ENCODE measurements at regions not wholly inside any gene's neighbourhood (a gene's known extent, or its start where the extent isn't known, plus 50 kb on each side); places are given as distances from the start of the nearest gene placed in this dataset.

DNA sequence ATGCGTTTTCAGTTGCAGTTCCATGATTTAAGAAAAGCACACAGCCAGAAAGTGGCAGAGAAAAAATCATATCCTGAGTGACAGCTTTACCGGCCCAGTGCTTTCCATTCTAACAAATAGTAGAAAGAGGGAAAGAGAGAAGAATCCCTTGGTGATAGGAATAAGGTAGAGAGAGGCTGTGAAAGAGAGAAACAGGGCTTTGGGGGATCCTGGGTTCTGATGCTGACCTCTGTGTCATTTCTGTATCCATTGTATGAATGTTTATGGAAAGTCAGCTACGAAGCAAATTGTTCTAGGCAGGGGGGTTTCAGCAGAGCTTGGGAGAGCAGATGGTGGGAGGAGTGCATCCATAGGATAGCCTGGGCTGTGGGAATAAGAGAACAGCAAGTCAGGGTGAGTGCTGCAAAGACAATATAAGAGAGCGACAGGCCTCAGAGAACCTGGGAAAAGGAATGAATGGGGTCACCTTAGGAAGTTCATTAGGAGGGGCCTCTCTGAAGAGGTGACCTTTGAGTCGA, 203.4 kb upstream of the TNP1 start:
- Histone ChIP-seq H3K4me3 (ENCODE audit: low read depth, low read length, poor library complexity, severe bottlenecking) (no peak overlapping the region), H3K36me3 (ENCODE audit: insufficient read depth, low read length) (no peaks in the 10 kb centered on the region), H2AFZ (ENCODE audit: low read length) (no peak overlapping the region), H3K79me2 (ENCODE audit: insufficient read depth, low read depth, low read length) (no peaks in the 10 kb centered on the region), H3K4me2 (ENCODE audit: low read length) (no peak overlapping the region), H3K27ac (ENCODE audit: low read depth, low read length, poor library complexity, severe bottlenecking) (no peak overlapping the region), H4K20me1 (ENCODE audit: insufficient read depth, low read length) (no peaks in the 10 kb centered on the region), H3K4me1 (ENCODE audit: insufficient read depth, low read length, poor library complexity, severe bottlenecking) (no peaks in the 10 kb centered on the region), H3K9me3 (ENCODE audit: low read length) (no peaks in the 10 kb centered on the region), H3K9me2 (ENCODE audit: insufficient read depth, low read length) (no peaks in the 10 kb centered on the region)
- POLR2A ChIA-PET = no interaction called here
- intact Hi-C loops (cut with micrococcal nuclease; ENCODE audit: unreplicated experiment) = no loop called here
- CTCF ChIA-PET (ENCODE audit: unreplicated experiment) = no interaction called here
- no TSS peak for BruUV-seq (replicated peaks)
- DNase-seq (ENCODE audit: low spot score) = no peak
- TF ChIP-seq, protein P1, sequence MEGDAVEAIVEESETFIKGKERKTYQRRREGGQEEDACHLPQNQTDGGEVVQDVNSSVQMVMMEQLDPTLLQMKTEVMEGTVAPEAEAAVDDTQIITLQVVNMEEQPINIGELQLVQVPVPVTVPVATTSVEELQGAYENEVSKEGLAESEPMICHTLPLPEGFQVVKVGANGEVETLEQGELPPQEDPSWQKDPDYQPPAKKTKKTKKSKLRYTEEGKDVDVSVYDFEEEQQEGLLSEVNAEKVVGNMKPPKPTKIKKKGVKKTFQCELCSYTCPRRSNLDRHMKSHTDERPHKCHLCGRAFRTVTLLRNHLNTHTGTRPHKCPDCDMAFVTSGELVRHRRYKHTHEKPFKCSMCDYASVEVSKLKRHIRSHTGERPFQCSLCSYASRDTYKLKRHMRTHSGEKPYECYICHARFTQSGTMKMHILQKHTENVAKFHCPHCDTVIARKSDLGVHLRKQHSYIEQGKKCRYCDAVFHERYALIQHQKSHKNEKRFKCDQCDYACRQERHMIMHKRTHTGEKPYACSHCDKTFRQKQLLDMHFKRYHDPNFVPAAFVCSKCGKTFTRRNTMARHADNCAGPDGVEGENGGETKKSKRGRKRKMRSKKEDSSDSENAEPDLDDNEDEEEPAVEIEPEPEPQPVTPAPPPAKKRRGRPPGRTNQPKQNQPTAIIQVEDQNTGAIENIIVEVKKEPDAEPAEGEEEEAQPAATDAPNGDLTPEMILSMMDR (conservative IDR thresholded peaks at IDR 0.05; ENCODE audit: low read length) = no peak
- TF ChIP-seq EZH2phosphoT487 (IDR thresholded peaks at IDR 0.05; ENCODE audit: borderline replicate concordance, low read depth, low read length) = no peak

DNA sequence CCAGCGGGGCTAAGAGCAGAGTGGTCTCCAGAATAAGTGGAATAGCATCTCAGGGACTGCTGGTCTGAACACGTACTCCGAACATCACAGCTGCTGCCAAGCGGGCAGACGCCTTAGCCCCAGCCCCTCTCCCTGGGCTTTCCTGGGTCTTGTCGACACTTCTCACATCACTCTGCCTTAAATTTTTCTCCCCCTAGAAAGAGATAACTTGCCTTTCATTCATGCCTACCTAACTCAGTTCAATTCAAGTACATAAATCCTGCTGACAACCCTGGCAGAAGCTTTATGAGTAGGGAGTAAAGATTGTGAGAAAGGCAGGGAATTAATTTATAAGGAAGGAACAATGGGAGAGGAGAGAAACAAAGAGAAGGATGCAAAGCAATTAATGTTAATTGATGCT, 202.9 kb upstream of the TNP1 start:
- Histone ChIP-seq H3K4me1 (ENCODE audit: insufficient read depth, low read length, poor library complexity, severe bottlenecking) (no peaks in the 10 kb centered on the region), H3K4me3 (ENCODE audit: low read depth, low read length, poor library complexity, severe bottlenecking) (no peak overlapping the region), H3K9me2 (ENCODE audit: insufficient read depth, low read length) (no peaks in the 10 kb centered on the region), H3K79me2 (ENCODE audit: insufficient read depth, low read depth, low read length) (no peaks in the 10 kb centered on the region), H3K27ac (ENCODE audit: low read depth, low read length, poor library complexity, severe bottlenecking) (no peak overlapping the region), H3K9me3 (ENCODE audit: low read length) (no peaks in the 10 kb centered on the region), H4K20me1 (ENCODE audit: insufficient read depth, low read length) (no peaks in the 10 kb centered on the region), H3K36me3 (ENCODE audit: insufficient read depth, low read length) (no peaks in the 10 kb centered on the region), H3K4me2 (ENCODE audit: low read length) (no peak overlapping the region), H2AFZ (ENCODE audit: low read length) (no peak overlapping the region)
- TF ChIP-seq EZH2phosphoT487 (IDR thresholded peaks at IDR 0.05; ENCODE audit: borderline replicate concordance, low read depth, low read length) = no peak
- TF ChIP-seq, protein P1 (conservative IDR thresholded peaks at IDR 0.05; ENCODE audit: low read length) = no peak
- intact Hi-C loops (cut with micrococcal nuclease; ENCODE audit: unreplicated experiment) = no loop called here
- ChIA-PET POLR2A (no interaction called here), CTCF (ENCODE audit: unreplicated experiment) (no interaction called here)
- DNase-seq (ENCODE audit: low spot score) = no peak
- no TSS peak for BruUV-seq (replicated peaks)

DNA sequence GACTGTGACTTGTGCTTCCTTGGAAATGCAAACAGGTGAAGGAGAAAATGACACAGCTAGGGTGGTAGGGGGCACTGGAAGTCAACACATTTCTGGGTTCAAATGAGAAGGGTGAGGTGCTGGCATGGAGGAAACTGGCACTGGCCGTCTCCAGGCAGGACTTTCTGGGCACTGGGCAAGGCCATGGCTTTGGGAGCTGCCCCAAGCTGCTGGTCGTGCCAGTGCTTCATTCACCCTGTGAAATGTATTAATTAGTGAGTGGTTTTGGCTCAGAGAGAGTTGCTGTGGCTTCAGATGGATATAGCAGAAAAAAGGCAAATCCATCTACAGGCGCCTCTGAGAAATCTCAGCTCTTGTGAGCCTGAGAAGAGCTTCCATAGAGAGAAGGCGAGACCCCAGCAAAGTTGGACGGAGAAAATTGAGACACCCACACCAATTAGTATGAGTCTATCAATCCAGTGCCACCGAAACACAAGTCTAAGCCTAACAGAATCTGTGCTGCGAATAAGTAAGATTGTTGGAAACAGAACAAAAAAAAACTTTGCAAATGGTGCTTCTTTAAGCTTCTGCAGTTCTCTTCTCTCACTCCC, 202.1 kb upstream of the TNP1 start:
- H3K27ac ChIP-seq (ENCODE audit: low read depth, low read length, poor library complexity, severe bottlenecking) = no peak overlapping the region
- no TSS peak for BruUV-seq (replicated peaks)
- CTCF ChIA-PET (ENCODE audit: unreplicated experiment) = no interaction called here
- H3K36me3 ChIP-seq (ENCODE audit: insufficient read depth, low read length) = no peaks in the 10 kb centered on the region
- H2AFZ ChIP-seq (ENCODE audit: low read length) = no peak overlapping the region
- no peak overlapping the region for H3K4me2 ChIP-seq (ENCODE audit: low read length)
- no peaks in the 10 kb centered on the region for H3K4me1 ChIP-seq (ENCODE audit: insufficient read depth, low read length, poor library complexity, severe bottlenecking)
- POLR2A ChIA-PET = no interaction called here
- intact Hi-C loops (cut with micrococcal nuclease; ENCODE audit: unreplicated experiment) = no loop called here
- H4K20me1 ChIP-seq (ENCODE audit: insufficient read depth, low read length) = no peaks in the 10 kb centered on the region
- no peaks in the 10 kb centered on the region for H3K9me3 ChIP-seq (ENCODE audit: low read length)
- TF ChIP-seq, protein P1 (conservative IDR thresholded peaks at IDR 0.05; ENCODE audit: low read length) = no peak
- no peak for TF ChIP-seq EZH2phosphoT487 (IDR thresholded peaks at IDR 0.05; ENCODE audit: borderline replicate concordance, low read depth, low read length)
- no peak overlapping the region for H3K4me3 ChIP-seq (ENCODE audit: low read depth, low read length, poor library complexity, severe bottlenecking)
- H3K9me2 ChIP-seq (ENCODE audit: insufficient read depth, low read length) = no peaks in the 10 kb centered on the region
- H3K79me2 ChIP-seq (ENCODE audit: insufficient read depth, low read depth, low read length) = no peaks in the 10 kb centered on the region
- no peak for DNase-seq (ENCODE audit: low spot score)
